Brain microvascular endothelial cell (primary cell): ENCODE measurements at regions not wholly inside any gene's neighbourhood (a gene's known extent, or its start where the extent isn't known, plus 50 kb on each side); places are given as distances from the start of the nearest gene placed in this dataset.

Experiments
- DNase-seq: peaks from one replicate; pipeline ENCODE4 v3.0.0-alpha.2; 2020
- H3K27ac ChIP-seq: fragments of 250-450 bp; sonication (Bioruptor Pico); 2 replicates; pipeline ENCODE4 v1.5.1; 2020; ENCODE audit warnings: mild to moderate bottlenecking, moderate library complexity
- H3K27me3 ChIP-seq: fragments of 250-450 bp; sonication (Bioruptor Pico); replicated peaks from 2 replicates; pipeline ENCODE4 v1.5.1; 2020; ENCODE audit warnings: mild to moderate bottlenecking
- H3K36me3 ChIP-seq: fragments of 250-450 bp; sonication (Bioruptor Pico); replicated peaks from 2 replicates; pipeline ENCODE4 v1.5.1; 2020; ENCODE audit warnings: mild to moderate bottlenecking
- H3K4me3 ChIP-seq: 2 replicates; pipeline ENCODE4 v1.5.1; 2011; ENCODE audit warnings: low read depth, mild to moderate bottlenecking, control low read depth, low read length, moderate library complexity
- CTCF ChIP-seq: IDR thresholded peaks from 2 replicates; pipeline ENCODE4 v1.5.1; 2011; ENCODE audit warnings: low read depth, mild to moderate bottlenecking, moderate library complexity, low read length, control low read depth, inconsistent platforms; ENCODE audit errors: missing control alignments
- in situ Hi-C: cut with HindIII; loops from 2 replicates; pipeline ENCODE4 v1.10.0; 2017; ENCODE audit warnings: low sequenced_read_pairs, low pct_ligation_motif_present

GRCh38 chr2:8572712-8573233 lies 109.1 kb upstream of the ID2 start:
- no peak for TF ChIP-seq CTCF
- H3K36me3 ChIP-seq, result no peaks in the 10 kb centered on the region
- DNase-seq, result no peak
- in situ Hi-C loops, result no loop called here
- H3K4me3 ChIP-seq, result no peak overlapping the region
- H3K27me3 ChIP-seq, result no peaks in the 10 kb centered on the region
- H3K27ac ChIP-seq, result no peak overlapping the region

GRCh38 chr2:8573234-8573941 lies 108.5 kb upstream of the ID2 start:
- no peak overlapping the region for H3K4me3 ChIP-seq
- no peak for DNase-seq
- in situ Hi-C loops, result no loop called here
- no peaks in the 10 kb centered on the region for H3K36me3 ChIP-seq
- H3K27ac ChIP-seq, result no peak overlapping the region
- no peaks in the 10 kb centered on the region for H3K27me3 ChIP-seq
- TF ChIP-seq CTCF, result no peak

GRCh38 chr2:8573942-8574195 lies 108.0 kb upstream of the ID2 start:
- H3K4me3 ChIP-seq, result no peak overlapping the region
- no peaks in the 10 kb centered on the region for H3K27me3 ChIP-seq
- H3K27ac ChIP-seq, result no peak overlapping the region
- no peaks in the 10 kb centered on the region for H3K36me3 ChIP-seq
- TF ChIP-seq CTCF, result no peak
- no peak for DNase-seq
- in situ Hi-C loops, result no loop called here

GRCh38 chr2:8574196-8575037 lies 107.4 kb upstream of the ID2 start:
- no peaks in the 10 kb centered on the region for H3K27me3 ChIP-seq
- no peaks in the 10 kb centered on the region for H3K36me3 ChIP-seq
- no peak overlapping the region for H3K27ac ChIP-seq
- no peak overlapping the region for H3K4me3 ChIP-seq
- DNase-seq, result peak; percentile 20
- no peak for TF ChIP-seq CTCF
- in situ Hi-C loops, result no loop called here

- DNase-seq, result no peak
- H3K36me3 ChIP-seq, result no peaks in the 10 kb centered on the region
- in situ Hi-C loops, result no loop called here
- H3K4me3 ChIP-seq, result no peak overlapping the region
- no peaks in the 10 kb centered on the region for H3K27me3 ChIP-seq
- H3K27ac ChIP-seq, result no peak overlapping the region
- TF ChIP-seq CTCF, result no peak
These were observed 106.6 kb upstream of the ID2 start for GRCh38 chr2:8575038-8575833.
